Naive thymus-derived CD4-positive, alpha-beta T cell (primary cell): ENCODE measurements at regions not wholly inside any gene's neighbourhood (a gene's known extent, or its start where the extent isn't known, plus 50 kb on each side); places are given as distances from the start of the nearest gene placed in this dataset.

ENCODE experiments used
- ATAC-seq: fragments of 150-1000 bp; cut with Tn5 transposase; 2 replicates; pipeline ENCODE4 v1.10.0; 2021; ENCODE audit warnings: mild to moderate bottlenecking, moderate library complexity
- CTCF ChIA-PET: fragments of 350-600 bp; sonication (Branson Sonifier 250); formaldehyde crosslinking; loops from one replicate; lab custom pipeline; 2021; ENCODE audit warnings: antibody characterized with exemption; lab: Charles Lee
- POLR2A ChIA-PET: fragments of 350-600 bp; sonication (Branson Sonifier 250); formaldehyde crosslinking; loops from one replicate; lab custom pipeline; 2021; ENCODE audit warnings: antibody characterized with exemption, inconsistent platforms; lab: Charles Lee
- DNase-seq, 9 donors: peaks; one replicate each; pipeline versions ENCODE4 v3.0.0 to v3.0.0-alpha.2; 2020 to 2022; ENCODE audit warnings: mixed read lengths in 1 of 9
- H3K27ac ChIP-seq: one replicate; pipeline ENCODE4 v1.7.0; 2013; ENCODE audit warnings: mild to moderate bottlenecking, low read depth, low read length, moderate library complexity
- H3K27me3 ChIP-seq, 2 donors: one replicate each; pipeline ENCODE4 v1.7.0; 2013; ENCODE audit warnings: low read length in 2 of 2, mild to moderate bottlenecking in 2 of 2, moderate library complexity in 2 of 2; ENCODE audit not compliant: control insufficient read depth in 2 of 2, insufficient read depth in 2 of 2
- H3K36me3 ChIP-seq, 3 experiments: 1 replicate in 2 of 3; 2 replicates in 1 of 3; pipeline ENCODE4 v1.7.0; 2013; ENCODE audit warnings: low read length in 3 of 3, mild to moderate bottlenecking in 3 of 3, moderate library complexity in 1 of 3; ENCODE audit not compliant: insufficient read depth in 3 of 3, control insufficient read depth in 2 of 3
- H3K4me1 ChIP-seq, 2 donors: one replicate each; pipeline ENCODE4 v1.7.0; 2013; ENCODE audit warnings: low read length in 2 of 2, mild to moderate bottlenecking in 2 of 2, moderate library complexity in 1 of 2; ENCODE audit not compliant: control insufficient read depth in 2 of 2, insufficient read depth in 2 of 2
- H3K4me3 ChIP-seq: 2 replicates; pipeline ENCODE4 v1.7.0; 2013; ENCODE audit warnings: mild to moderate bottlenecking, low read length
- H3K9me3 ChIP-seq, 3 experiments: 1 replicate in 2 of 3; 2 replicates in 1 of 3; pipeline ENCODE4 v1.7.0; 2013; ENCODE audit warnings: low read length in 3 of 3; ENCODE audit not compliant: control insufficient read depth in 2 of 3
- H3K27ac Mint-ChIP-seq, 9 donors: one replicate each; pipeline ENCODE4 v1.8.0; 2020 to 2022; ENCODE audit warnings: mixed read lengths in 9 of 9, mild to moderate bottlenecking in 8 of 9, moderate library complexity in 5 of 9, inconsistent platforms in 2 of 9
- H3K27me3 Mint-ChIP-seq, 5 donors: one replicate each; pipeline ENCODE4 v1.8.0; 2021 to 2022; ENCODE audit warnings: mixed read lengths in 5 of 5, mild to moderate bottlenecking in 1 of 5
- H3K36me3 Mint-ChIP-seq, 5 donors: one replicate each; pipeline ENCODE4 v1.8.0; 2020 to 2022; ENCODE audit warnings: mixed read lengths in 5 of 5, mild to moderate bottlenecking in 3 of 5, inconsistent platforms in 1 of 5
- H3K4me1 Mint-ChIP-seq, 7 donors: one replicate each; pipeline ENCODE4 v1.8.0; 2020 to 2022; ENCODE audit warnings: mixed read lengths in 7 of 7, mild to moderate bottlenecking in 3 of 7, inconsistent platforms in 1 of 7
- H3K4me3 Mint-ChIP-seq, 10 donors: one replicate each; pipeline ENCODE4 v1.8.0; 2020 to 2022; ENCODE audit warnings: mild to moderate bottlenecking in 10 of 10, mixed read lengths in 10 of 10, moderate library complexity in 6 of 10, inconsistent platforms in 2 of 10
- H3K9me3 Mint-ChIP-seq, 11 donors: one replicate each; pipeline ENCODE4 v1.8.0; 2020 to 2022; ENCODE audit warnings: mixed read lengths in 11 of 11, mild to moderate bottlenecking in 4 of 11, inconsistent platforms in 1 of 11, moderate library complexity in 1 of 11
- intact Hi-C, 2 donors: fragments of 100-400 bp; cut with micrococcal nuclease; formaldehyde crosslinking; loops; one replicate each; pipeline ENCODE4 v1.15.1; 2023

DNA sequence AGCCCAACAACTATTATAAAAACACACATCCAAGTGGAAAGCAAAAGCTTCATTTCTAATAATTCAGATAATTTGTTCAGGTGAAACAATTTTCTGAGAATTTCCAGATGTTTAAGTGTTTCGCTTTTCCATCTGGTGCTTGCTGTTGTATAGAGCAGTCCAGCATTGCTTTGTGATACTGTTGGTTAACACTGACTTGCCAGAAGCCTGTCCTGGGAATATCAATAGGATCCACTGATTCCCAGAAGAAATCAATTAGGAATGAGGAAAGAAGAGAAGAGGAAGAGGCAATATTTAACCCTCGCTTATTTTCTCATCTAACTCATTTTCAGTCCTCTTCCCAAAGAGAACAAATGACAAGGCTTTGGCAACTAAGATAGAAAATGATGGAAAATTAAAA, 94.9 kb upstream of the DDIT4L start:
- ATAC-seq (no peak), DNase-seq (no peak)
- Mint-ChIP-seq H3K4me1 (no peaks in the 10 kb centered on the region), H3K27ac (no peak overlapping the region), H3K4me3 (no peak overlapping the region), H3K27me3 (peaks cover 0 to 10% (median 3%) of the 10 kb centered on the region in 5 donors), H3K9me3 (peaks cover 0 to 2% (median 0%) of the 10 kb centered on the region in 11 donors), H3K36me3 (no peaks in the 10 kb centered on the region)
- CTCF ChIA-PET: no interaction called here
- H3K4me1 ChIP-seq: no peaks in the 10 kb centered on the region
- H3K4me3 ChIP-seq: no peak overlapping the region
- H3K9me3 ChIP-seq: no peaks in the 10 kb centered on the region
- no peak overlapping the region for H3K27ac ChIP-seq
- POLR2A ChIA-PET: no interaction called here
- intact Hi-C loops: no loop called here
- H3K27me3 ChIP-seq: no peaks in the 10 kb centered on the region
- H3K36me3 ChIP-seq: no peaks in the 10 kb centered on the region

DNA sequence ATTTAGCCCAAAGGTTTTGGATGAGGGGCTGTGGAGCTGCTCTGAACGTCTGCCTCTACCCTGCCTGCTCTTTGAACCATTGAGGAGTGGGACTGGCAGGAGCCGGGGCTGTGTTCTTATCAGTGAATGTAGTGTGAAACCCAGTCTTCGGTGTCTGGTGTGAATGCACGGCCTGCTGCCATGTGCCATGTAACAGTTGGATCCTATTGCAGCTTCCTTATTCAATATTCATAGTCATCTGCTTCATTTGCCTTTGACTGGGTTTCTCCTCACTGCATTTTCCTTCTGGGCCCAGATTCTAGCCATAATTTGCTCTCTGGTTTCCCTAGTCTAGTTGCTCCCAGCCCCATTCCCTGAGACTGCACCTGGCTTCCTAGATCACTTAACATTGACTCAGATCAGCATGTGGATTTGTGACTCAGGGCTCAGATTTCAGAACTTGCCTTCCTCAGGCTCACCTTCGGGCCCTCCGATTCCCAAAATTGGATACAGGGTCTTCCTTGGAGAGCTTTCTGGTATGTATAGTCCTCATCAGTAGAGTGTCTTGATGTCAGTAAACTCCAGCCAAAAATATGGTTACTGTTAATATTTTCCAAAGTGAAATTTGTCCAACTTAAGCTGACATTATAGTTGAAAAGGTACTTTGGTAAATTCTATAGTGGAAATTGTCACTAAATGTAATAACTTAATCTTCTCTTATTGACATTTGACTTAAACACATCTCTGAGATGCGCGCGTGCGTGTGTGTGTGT, 94.0 kb upstream of the DDIT4L start:
- H3K4me3 ChIP-seq: no peak overlapping the region
- Mint-ChIP-seq H3K9me3 (peaks cover 0 to 2% (median 0%) of the 10 kb centered on the region in 11 donors), H3K36me3 (no peaks in the 10 kb centered on the region), H3K4me3 (no peak overlapping the region), H3K27me3 (peaks cover 0 to 10% (median 3%) of the 10 kb centered on the region in 5 donors), H3K27ac (no peak overlapping the region), H3K4me1 (no peaks in the 10 kb centered on the region)
- H3K9me3 ChIP-seq: no peaks in the 10 kb centered on the region
- no peak overlapping the region for H3K27ac ChIP-seq
- DNase-seq: no peak
- ATAC-seq: no peak
- no peaks in the 10 kb centered on the region for H3K4me1 ChIP-seq
- CTCF ChIA-PET: no interaction called here
- H3K36me3 ChIP-seq: no peaks in the 10 kb centered on the region
- intact Hi-C loops: no loop called here
- no peaks in the 10 kb centered on the region for H3K27me3 ChIP-seq
- POLR2A ChIA-PET: no interaction called here

DNA sequence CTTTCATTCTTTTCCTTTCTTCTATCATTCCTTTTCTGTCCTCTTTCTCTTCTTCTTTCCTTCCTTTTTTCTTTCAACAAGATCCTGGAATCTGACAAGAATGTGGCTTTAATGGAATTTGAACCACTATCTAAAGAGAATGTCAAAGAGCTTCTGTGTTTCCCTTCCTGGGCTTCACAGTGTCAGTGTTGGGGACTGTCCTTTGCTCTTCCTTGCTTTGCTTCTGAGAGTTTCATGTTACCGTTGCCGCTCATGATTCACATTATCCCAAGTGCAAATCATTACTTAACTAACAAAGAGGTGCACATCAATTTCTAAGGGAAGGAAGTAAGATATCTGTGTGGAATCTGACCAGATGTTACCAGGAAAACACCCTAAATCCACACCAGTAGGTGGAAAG, 90.5 kb upstream of the DDIT4L start:
- H3K4me1 Mint-ChIP-seq: no peaks in the 10 kb centered on the region
- peaks cover 0 to 2% (median 0%) of the 10 kb centered on the region in 11 donors for H3K9me3 Mint-ChIP-seq
- peaks cover 0 to 6% (median 3%) of the 10 kb centered on the region in 5 donors for H3K27me3 Mint-ChIP-seq
- POLR2A ChIA-PET: no interaction called here
- H3K4me3 Mint-ChIP-seq: no peak overlapping the region
- intact Hi-C loops: no loop called here
- H3K9me3 ChIP-seq: no peaks in the 10 kb centered on the region
- ATAC-seq: no peak
- no peak overlapping the region for H3K27ac Mint-ChIP-seq
- H3K4me3 ChIP-seq: no peak overlapping the region
- H3K36me3 ChIP-seq: no peaks in the 10 kb centered on the region
- DNase-seq: no peak
- H3K4me1 ChIP-seq: no peaks in the 10 kb centered on the region
- no peaks in the 10 kb centered on the region for H3K27me3 ChIP-seq
- no peaks in the 10 kb centered on the region for H3K36me3 Mint-ChIP-seq
- no peak overlapping the region for H3K27ac ChIP-seq
- CTCF ChIA-PET: no interaction called here

DNA sequence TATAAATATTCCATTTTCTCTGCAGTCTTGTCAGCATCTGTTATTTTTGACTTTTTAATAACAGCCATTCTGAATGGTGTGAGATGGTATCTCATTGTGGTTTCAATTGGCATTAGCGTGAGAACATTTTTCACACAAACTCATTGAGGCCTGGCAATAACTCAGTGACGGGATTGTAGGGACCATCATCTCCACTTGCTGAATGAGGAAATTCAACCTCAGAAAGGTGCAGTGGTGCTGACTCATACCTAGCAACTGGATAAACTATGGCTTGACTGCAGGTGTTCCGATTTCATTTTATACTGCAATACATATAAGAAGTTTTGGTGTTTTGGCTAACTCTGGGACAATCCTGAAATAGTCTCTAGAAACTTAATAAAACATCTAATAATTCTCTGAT, 88.3 kb upstream of the DDIT4L start:
- CTCF ChIA-PET: no interaction called here
- Mint-ChIP-seq H3K4me3 (no peak overlapping the region), H3K36me3 (no peaks in the 10 kb centered on the region), H3K27ac (no peak overlapping the region), H3K9me3 (peaks cover 0 to 3% (median 0%) of the 10 kb centered on the region in 11 donors), H3K4me1 (no peaks in the 10 kb centered on the region), H3K27me3 (peaks cover 0 to 3% (median 3%) of the 10 kb centered on the region in 5 donors)
- H3K27ac ChIP-seq: no peak overlapping the region
- H3K4me1 ChIP-seq: no peaks in the 10 kb centered on the region
- H3K27me3 ChIP-seq: no peaks in the 10 kb centered on the region
- H3K4me3 ChIP-seq: no peak overlapping the region
- DNase-seq (no peak), ATAC-seq (no peak)
- no peaks in the 10 kb centered on the region for H3K9me3 ChIP-seq
- POLR2A ChIA-PET: no interaction called here
- intact Hi-C loops: no loop called here
- no peaks in the 10 kb centered on the region for H3K36me3 ChIP-seq

DNA sequence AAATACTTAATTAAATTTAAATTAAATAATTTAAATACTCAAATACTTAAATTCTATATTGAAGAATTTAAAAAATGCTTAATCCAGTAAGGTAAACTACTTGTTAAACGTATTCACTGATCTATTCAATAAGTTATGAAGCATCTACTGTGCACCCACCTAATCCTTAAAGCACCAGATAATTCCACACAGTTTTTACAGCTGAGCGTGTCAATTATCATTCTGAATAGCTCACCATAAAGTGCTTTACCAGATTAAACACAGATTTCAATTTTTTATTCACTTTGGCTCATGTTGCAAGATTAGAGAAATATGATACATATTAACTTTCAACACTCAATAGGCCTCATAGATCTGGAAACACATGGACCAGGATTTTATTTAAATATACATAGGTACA, 79.2 kb upstream of the DDIT4L start:
- intact Hi-C loops: no loop called here
- no peak for ATAC-seq
- Mint-ChIP-seq H3K4me3 (no peak overlapping the region), H3K9me3 (peaks cover 0 to 19% (median 5%) of the 10 kb centered on the region in 11 donors), H3K27me3 (peaks cover 0 to 2% (median 0%) of the 10 kb centered on the region in 5 donors), H3K27ac (no peak overlapping the region), H3K4me1 (no peaks in the 10 kb centered on the region), H3K36me3 (no peaks in the 10 kb centered on the region)
- Histone ChIP-seq H3K4me1 (no peaks in the 10 kb centered on the region), H3K27ac (no peak overlapping the region), H3K4me3 (no peak overlapping the region), H3K36me3 (no peaks in the 10 kb centered on the region), H3K9me3 (no peaks in the 10 kb centered on the region), H3K27me3 (no peaks in the 10 kb centered on the region)
- ChIA-PET POLR2A (no interaction called here), CTCF (no interaction called here)
- DNase-seq: no peak

DNA sequence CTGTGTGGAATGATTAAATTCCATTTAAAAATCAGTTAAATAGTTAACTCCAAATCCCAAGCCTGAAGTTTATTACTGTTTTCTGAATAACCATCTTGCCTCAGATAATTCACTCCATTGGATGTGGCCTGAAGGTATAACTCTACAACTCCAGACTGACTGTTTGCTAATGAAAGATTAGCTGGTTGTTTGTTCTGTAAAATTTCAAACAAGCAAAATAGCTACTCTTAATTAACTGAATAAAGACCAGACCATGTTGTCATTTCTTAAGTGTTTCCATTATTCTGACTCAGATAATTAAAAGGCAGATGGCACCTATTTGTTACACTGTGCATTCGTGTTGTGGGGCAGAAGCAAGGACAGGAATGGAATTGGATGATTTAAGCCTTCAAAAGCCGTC, 78.5 kb upstream of the DDIT4L start:
- no peaks in the 10 kb centered on the region for H3K4me1 Mint-ChIP-seq
- POLR2A ChIA-PET: no interaction called here
- intact Hi-C loops: no loop called here

DNA sequence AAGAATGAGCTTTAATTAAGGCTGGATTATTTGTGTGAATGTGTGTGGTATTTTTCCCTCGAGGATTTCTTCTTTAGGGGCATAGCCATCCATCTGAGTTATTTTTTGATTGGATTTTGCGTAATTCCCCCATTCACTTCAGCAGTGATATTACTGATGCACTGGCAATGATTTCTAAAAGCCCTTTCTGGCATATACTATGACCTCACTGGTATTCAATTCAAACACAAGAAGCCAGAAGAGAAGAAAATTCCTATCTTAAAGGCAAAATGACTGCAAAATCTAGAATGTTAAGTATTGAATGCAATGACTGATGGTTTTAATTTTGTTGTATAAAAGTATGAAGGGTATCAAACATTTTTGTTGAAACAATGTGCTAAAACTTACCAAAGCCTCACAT, 71.1 kb upstream of the DDIT4L start:
- H3K4me1 ChIP-seq: no peaks in the 10 kb centered on the region
- no peak overlapping the region for H3K4me3 ChIP-seq
- H3K9me3 ChIP-seq: no peaks in the 10 kb centered on the region
- Mint-ChIP-seq H3K27me3 (peaks cover 2 to 14% (median 6%) of the 10 kb centered on the region in 5 donors), H3K4me1 (peaks cover 0 to 2% (median 0%) of the 10 kb centered on the region in 7 donors), H3K27ac (no peak overlapping the region), H3K9me3 (peaks cover 0 to 25% (median 4%) of the 10 kb centered on the region in 11 donors), H3K4me3 (no peak overlapping the region), H3K36me3 (no peaks in the 10 kb centered on the region)
- no peak for DNase-seq
- no peak overlapping the region for H3K27ac ChIP-seq
- CTCF ChIA-PET: no interaction called here
- POLR2A ChIA-PET: no interaction called here
- no peaks in the 10 kb centered on the region for H3K36me3 ChIP-seq
- H3K27me3 ChIP-seq: peaks cover 0 to 3% of the 10 kb centered on the region in 2 donors
- intact Hi-C loops: no loop called here
- no peak for ATAC-seq

More for the DNA sequence above, 78.5 kb upstream of the DDIT4L start:
- CTCF ChIA-PET: no interaction called here
- Mint-ChIP-seq H3K27ac (no peak overlapping the region), H3K36me3 (no peaks in the 10 kb centered on the region), H3K27me3 (peaks cover 0 to 2% (median 0%) of the 10 kb centered on the region in 5 donors), H3K9me3 (peaks cover 0 to 19% (median 7%) of the 10 kb centered on the region in 11 donors), H3K4me3 (no peak overlapping the region)
- DNase-seq: no peak
- Histone ChIP-seq H3K4me3 (no peak overlapping the region), H3K36me3 (no peaks in the 10 kb centered on the region), H3K9me3 (no peaks in the 10 kb centered on the region), H3K4me1 (no peaks in the 10 kb centered on the region), H3K27ac (no peak overlapping the region), H3K27me3 (no peaks in the 10 kb centered on the region)
- ATAC-seq: no peak
